GM23338 (cell line): ENCODE measurements at regions not wholly inside any gene's neighbourhood (a gene's known extent, or its start where the extent isn't known, plus 50 kb on each side); places are given as distances from the start of the nearest gene placed in this dataset.

Experiments used
- ATAC-seq: fragments of 200-7000 bp; cut with Tn5 transposase; 3 replicates; pipeline ENCODE4 v1.9.1; 2020
- DNase-seq: peaks from one replicate; pipeline ENCODE4 v3.0.0-alpha.2; 2015; ENCODE audit warnings: low spot score
- H2AFZ ChIP-seq: fragments of 200-600 bp; sonication (generic); 2 replicates; pipeline ENCODE4 v1.8.0; 2016; ENCODE audit warnings: antibody characterized with exemption, mild to moderate bottlenecking, moderate library complexity
- H3F3A ChIP-seq: fragments of 200-600 bp; sonication (generic); replicated peaks from 2 replicates; pipeline ENCODE4 v1.8.0; 2017; ENCODE audit warnings: antibody characterized with exemption, mixed run types, low read depth
- H3K27ac ChIP-seq: fragments of 200-600 bp; sonication (generic); 2 replicates; pipeline ENCODE4 v1.6.1; 2016; ENCODE audit warnings: low read depth
- H3K27me3 ChIP-seq: fragments of 200-600 bp; sonication (generic); 2 replicates; pipeline ENCODE4 v1.8.0; 2016; ENCODE audit warnings: mild to moderate bottlenecking, mixed run types, moderate library complexity; ENCODE audit not compliant: insufficient read depth
- H3K36me3 ChIP-seq: fragments of 200-600 bp; sonication (generic); 2 replicates; pipeline ENCODE4 v1.8.0; 2016; ENCODE audit warnings: mild to moderate bottlenecking; ENCODE audit not compliant: insufficient read depth
- H3K4me1 ChIP-seq: fragments of 200-600 bp; sonication (generic); 2 replicates; pipeline ENCODE4 v1.8.0; 2016; ENCODE audit warnings: mild to moderate bottlenecking, moderate library complexity; ENCODE audit not compliant: insufficient read depth
- H3K4me2 ChIP-seq: fragments of 200-600 bp; sonication (generic); 2 replicates; pipeline ENCODE4 v1.7.1; 2017; ENCODE audit warnings: mixed run types
- H3K4me3 ChIP-seq: fragments of 200-600 bp; sonication (generic); 2 replicates; pipeline ENCODE4 v1.6.1; 2016; ENCODE audit warnings: mixed run types
- H3K79me2 ChIP-seq: fragments of 200-600 bp; sonication (generic); replicated peaks from 2 replicates; pipeline ENCODE4 v1.8.0; 2017; ENCODE audit warnings: mild to moderate bottlenecking; ENCODE audit not compliant: insufficient read depth
- H3K9me2 ChIP-seq: fragments of 200-600 bp; sonication (generic); 2 replicates; pipeline ENCODE4 v1.8.0; 2017; ENCODE audit not compliant: insufficient read depth
- H4K20me1 ChIP-seq: fragments of 200-600 bp; sonication (generic); replicated peaks from 2 replicates; pipeline ENCODE4 v1.8.0; 2017; ENCODE audit warnings: mild to moderate bottlenecking; ENCODE audit not compliant: insufficient read depth
- H3K27ac Mint-ChIP-seq: 2 replicates; pipeline ENCODE4 v1.8.0; 2020; ENCODE audit warnings: inconsistent platforms, mild to moderate bottlenecking, moderate library complexity, mixed read lengths
- H3K27me3 Mint-ChIP-seq: 3 replicates; pipeline ENCODE4 v1.8.0; 2022; ENCODE audit warnings: low read depth, mild to moderate bottlenecking, moderate library complexity, mixed read lengths, inconsistent platforms; ENCODE audit not compliant: insufficient read depth, poor library complexity
- H3K36me3 Mint-ChIP-seq: 3 replicates; pipeline ENCODE4 v1.8.0; 2021; ENCODE audit warnings: low read depth, mild to moderate bottlenecking, inconsistent platforms, moderate library complexity, mixed read lengths
- H3K4me1 Mint-ChIP-seq: 3 replicates; pipeline ENCODE4 v1.8.0; 2020; ENCODE audit warnings: mild to moderate bottlenecking, inconsistent platforms, mixed read lengths
- H3K4me3 Mint-ChIP-seq: 3 replicates; pipeline ENCODE4 v1.8.0; 2021; ENCODE audit warnings: moderate library complexity, mild to moderate bottlenecking, inconsistent platforms, mixed read lengths
- H3K9me3 Mint-ChIP-seq: 3 replicates; pipeline ENCODE4 v1.8.0; 2020; ENCODE audit warnings: moderate library complexity, mild to moderate bottlenecking, inconsistent platforms, mixed read lengths
- EZH2 ChIP-seq: fragments of 200-600 bp; sonication (generic); IDR thresholded peaks from one replicate; pipeline ENCODE4 v1.8.0; 2017; ENCODE audit warnings: antibody characterized with exemption, mild to moderate bottlenecking, low read depth; ENCODE audit not compliant: unreplicated experiment
- EZH2phosphoT487 ChIP-seq: fragments of 200-600 bp; sonication (generic); IDR thresholded peaks from one replicate; pipeline ENCODE4 v1.8.1; 2018; ENCODE audit warnings: antibody characterized with exemption; ENCODE audit not compliant: unreplicated experiment
- JUNB ChIP-seq: IDR thresholded peaks from one replicate; pipeline ENCODE4 v1.6.1; 2016; ENCODE audit warnings: antibody characterized with exemption; ENCODE audit not compliant: unreplicated experiment
- POLR2AphosphoS5 ChIP-seq: IDR thresholded peaks from 2 replicates; pipeline ENCODE4 v1.6.1; 2016; ENCODE audit warnings: antibody characterized with exemption, low read depth
- STAT1 ChIP-seq: IDR thresholded peaks from one replicate; pipeline ENCODE4 v1.6.1; 2016; ENCODE audit warnings: antibody characterized with exemption; ENCODE audit not compliant: unreplicated experiment
- ZNF114 ChIP-seq: fragments of 250-450 bp; sonication (Bioruptor Pico); IDR thresholded peaks from 2 replicates; pipeline ENCODE4 v1.5.0; 2020; ENCODE audit warnings: mild to moderate bottlenecking, moderate library complexity
- ZNF331 ChIP-seq: fragments of 250-450 bp; sonication (Bioruptor Pico); IDR thresholded peaks from 2 replicates; pipeline ENCODE4 v1.5.0; 2020; ENCODE audit warnings: low read depth, mild to moderate bottlenecking, moderate library complexity
- TF ChIP-seq, protein P1 (sequence below): fragments of 250-450 bp; sonication (Bioruptor Pico); IDR thresholded peaks from 2 replicates; pipeline ENCODE4 v1.5.0; 2020; ENCODE audit warnings: mild to moderate bottlenecking, moderate library complexity
- TF ChIP-seq, protein P2 (sequence below): IDR thresholded peaks from 2 replicates; pipeline ENCODE4 v1.6.1; 2016; ENCODE audit warnings: antibody characterized with exemption

DNA sequence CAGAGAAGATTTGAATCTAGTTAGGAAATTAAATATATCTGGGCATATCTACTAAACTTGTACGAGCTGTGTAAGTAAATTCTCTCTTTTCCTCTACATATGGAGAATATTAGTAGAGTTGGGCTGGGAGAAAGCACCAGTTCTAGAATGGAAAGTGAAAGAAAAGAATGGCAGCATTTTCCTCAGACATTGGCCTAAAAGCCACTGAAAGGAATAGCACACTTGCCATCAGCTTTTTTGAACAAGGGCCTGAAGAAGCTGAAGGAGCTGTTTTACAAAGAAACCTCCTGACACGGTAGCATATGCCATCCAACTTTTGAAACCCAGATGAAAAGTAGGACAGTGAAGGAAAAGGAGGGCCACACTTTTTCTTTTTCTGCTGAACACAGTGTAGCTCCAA, 1563.7 kb upstream of the TENM4 start (continued):
- TF ChIP-seq, protein P1, sequence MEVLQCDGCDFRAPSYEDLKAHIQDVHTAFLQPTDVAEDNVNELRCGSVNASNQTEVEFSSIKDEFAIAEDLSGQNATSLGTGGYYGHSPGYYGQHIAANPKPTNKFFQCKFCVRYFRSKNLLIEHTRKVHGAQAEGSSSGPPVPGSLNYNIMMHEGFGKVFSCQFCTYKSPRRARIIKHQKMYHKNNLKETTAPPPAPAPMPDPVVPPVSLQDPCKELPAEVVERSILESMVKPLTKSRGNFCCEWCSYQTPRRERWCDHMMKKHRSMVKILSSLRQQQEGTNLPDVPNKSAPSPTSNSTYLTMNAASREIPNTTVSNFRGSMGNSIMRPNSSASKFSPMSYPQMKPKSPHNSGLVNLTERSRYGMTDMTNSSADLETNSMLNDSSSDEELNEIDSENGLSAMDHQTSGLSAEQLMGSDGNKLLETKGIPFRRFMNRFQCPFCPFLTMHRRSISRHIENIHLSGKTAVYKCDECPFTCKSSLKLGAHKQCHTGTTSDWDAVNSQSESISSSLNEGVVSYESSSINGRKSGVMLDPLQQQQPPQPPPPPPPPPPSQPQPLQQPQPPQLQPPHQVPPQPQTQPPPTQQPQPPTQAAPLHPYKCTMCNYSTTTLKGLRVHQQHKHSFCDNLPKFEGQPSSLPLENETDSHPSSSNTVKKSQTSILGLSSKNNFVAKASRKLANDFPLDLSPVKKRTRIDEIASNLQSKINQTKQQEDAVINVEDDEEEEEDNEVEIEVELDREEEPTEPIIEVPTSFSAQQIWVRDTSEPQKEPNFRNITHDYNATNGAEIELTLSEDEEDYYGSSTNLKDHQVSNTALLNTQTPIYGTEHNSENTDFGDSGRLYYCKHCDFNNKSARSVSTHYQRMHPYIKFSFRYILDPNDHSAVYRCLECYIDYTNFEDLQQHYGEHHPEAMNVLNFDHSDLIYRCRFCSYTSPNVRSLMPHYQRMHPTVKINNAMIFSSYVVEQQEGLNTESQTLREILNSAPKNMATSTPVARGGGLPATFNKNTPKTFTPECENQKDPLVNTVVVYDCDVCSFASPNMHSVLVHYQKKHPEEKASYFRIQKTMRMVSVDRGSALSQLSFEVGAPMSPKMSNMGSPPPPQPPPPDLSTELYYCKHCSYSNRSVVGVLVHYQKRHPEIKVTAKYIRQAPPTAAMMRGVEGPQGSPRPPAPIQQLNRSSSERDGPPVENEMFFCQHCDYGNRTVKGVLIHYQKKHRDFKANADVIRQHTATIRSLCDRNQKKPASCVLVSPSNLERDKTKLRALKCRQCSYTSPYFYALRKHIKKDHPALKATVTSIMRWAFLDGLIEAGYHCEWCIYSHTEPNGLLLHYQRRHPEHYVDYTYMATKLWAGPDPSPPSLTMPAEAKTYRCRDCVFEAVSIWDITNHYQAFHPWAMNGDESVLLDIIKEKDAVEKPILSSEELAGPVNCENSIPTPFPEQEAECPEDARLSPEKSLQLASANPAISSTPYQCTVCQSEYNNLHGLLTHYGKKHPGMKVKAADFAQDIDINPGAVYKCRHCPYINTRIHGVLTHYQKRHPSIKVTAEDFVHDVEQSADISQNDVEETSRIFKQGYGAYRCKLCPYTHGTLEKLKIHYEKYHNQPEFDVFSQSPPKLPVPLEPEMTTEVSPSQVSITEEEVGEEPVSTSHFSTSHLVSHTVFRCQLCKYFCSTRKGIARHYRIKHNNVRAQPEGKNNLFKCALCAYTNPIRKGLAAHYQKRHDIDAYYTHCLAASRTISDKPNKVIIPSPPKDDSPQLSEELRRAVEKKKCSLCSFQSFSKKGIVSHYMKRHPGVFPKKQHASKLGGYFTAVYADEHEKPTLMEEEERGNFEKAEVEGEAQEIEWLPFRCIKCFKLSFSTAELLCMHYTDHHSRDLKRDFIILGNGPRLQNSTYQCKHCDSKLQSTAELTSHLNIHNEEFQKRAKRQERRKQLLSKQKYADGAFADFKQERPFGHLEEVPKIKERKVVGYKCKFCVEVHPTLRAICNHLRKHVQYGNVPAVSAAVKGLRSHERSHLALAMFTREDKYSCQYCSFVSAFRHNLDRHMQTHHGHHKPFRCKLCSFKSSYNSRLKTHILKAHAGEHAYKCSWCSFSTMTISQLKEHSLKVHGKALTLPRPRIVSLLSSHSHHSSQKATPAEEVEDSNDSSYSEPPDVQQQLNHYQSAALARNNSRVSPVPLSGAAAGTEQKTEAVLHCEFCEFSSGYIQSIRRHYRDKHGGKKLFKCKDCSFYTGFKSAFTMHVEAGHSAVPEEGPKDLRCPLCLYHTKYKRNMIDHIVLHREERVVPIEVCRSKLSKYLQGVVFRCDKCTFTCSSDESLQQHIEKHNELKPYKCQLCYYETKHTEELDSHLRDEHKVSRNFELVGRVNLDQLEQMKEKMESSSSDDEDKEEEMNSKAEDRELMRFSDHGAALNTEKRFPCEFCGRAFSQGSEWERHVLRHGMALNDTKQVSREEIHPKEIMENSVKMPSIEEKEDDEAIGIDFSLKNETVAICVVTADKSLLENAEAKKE (CRISPR knock-in tag), result no peak
- TF ChIP-seq POLR2AphosphoS5 (no peak), JUNB (no peak), EZH2 (no peak), STAT1 (no peak), ZNF331 (no peak), ZNF114 (CRISPR knock-in tag) (no peak)

DNA sequence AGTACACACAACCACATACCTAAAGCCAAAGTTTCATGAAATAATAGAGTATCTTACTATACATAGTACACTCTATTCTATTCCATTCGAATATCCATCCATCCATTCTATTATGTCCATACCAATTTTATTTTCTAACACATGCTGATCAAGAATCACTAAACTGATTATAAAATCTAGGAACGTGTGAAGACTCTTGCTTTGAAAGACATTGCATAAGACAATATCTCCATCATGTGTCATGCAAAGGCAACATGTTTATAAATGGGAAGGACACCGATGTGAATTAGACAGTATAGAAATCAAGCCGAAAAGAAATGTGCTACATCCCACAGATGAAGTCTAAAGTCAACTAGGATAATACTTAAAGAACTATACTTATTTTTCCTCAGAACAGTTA, 1561.5 kb upstream of the TENM4 start:
- Histone ChIP-seq H2AFZ (no peak overlapping the region), H3K36me3 (no peaks in the 10 kb centered on the region), H3K27ac (no peak overlapping the region), H3K79me2 (no peaks in the 10 kb centered on the region), H3K27me3 (no peaks in the 10 kb centered on the region), H3K4me3 (no peak overlapping the region), H3K4me1 (no peaks in the 10 kb centered on the region), H3F3A (no peaks in the 10 kb centered on the region), H3K9me2 (no peaks in the 10 kb centered on the region), H4K20me1 (no peaks in the 10 kb centered on the region; the same call in 1 of the 2 replicates), H3K4me2 (no peak overlapping the region)
- ATAC-seq (no peak), DNase-seq (no peak)
- no peaks in the 10 kb centered on the region for H3K9me3 Mint-ChIP-seq
- H3K27ac Mint-ChIP-seq, result no peak overlapping the region
- peaks cover 2% of the 10 kb centered on the region; the same call in 2 of the 3 replicates for H3K4me1 Mint-ChIP-seq
- TF ChIP-seq, protein P2, sequence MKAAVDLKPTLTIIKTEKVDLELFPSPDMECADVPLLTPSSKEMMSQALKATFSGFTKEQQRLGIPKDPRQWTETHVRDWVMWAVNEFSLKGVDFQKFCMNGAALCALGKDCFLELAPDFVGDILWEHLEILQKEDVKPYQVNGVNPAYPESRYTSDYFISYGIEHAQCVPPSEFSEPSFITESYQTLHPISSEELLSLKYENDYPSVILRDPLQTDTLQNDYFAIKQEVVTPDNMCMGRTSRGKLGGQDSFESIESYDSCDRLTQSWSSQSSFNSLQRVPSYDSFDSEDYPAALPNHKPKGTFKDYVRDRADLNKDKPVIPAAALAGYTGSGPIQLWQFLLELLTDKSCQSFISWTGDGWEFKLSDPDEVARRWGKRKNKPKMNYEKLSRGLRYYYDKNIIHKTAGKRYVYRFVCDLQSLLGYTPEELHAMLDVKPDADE, result no peak
- no peak for TF ChIP-seq EZH2phosphoT487
- TF ChIP-seq JUNB, result no peak
- no peak for TF ChIP-seq ZNF114 (CRISPR knock-in tag)
- no peak for TF ChIP-seq POLR2AphosphoS5
- no peak overlapping the region for H3K4me3 Mint-ChIP-seq
- H3K27me3 Mint-ChIP-seq, result no peaks in the 10 kb centered on the region
- H3K36me3 Mint-ChIP-seq, result no peaks in the 10 kb centered on the region
